ENCODE measurements at regions not wholly inside any gene's neighbourhood (a gene's known extent, or its start where the extent isn't known, plus 50 kb on each side); places are given as distances from the start of the nearest gene placed in this dataset.

- TF ChIP-seq CTCF (IDR thresholded peaks at IDR 0.05) (no peak), ZFX (IDR thresholded peaks at IDR 0.05; ENCODE audit: borderline replicate concordance) (no peak)
Observed at GRCh38 chr12:81949841-81950308, 190.7 kb upstream of the PPFIA2 start.

Measured in 22Rv1 (cell line).